Fibroblast of lung (primary cell): ENCODE measurements at regions not wholly inside any gene's neighbourhood (a gene's known extent, or its start where the extent isn't known, plus 50 kb on each side); places are given as distances from the start of the nearest gene placed in this dataset.
A peak's percentile ranks its signal among the peaks of the same experiment; 100 is the strongest.

Source experiments
- DNase-seq, 2 donors: peaks; one replicate each; pipeline versions ENCODE4 v3.0.0 to v3.0.0-alpha.2; 2010; ENCODE audit warnings: low read depth in 2 of 2
- H2AFZ ChIP-seq: 2 replicates; pipeline ENCODE4 v1.5.1; 2012; ENCODE audit warnings: low read length, control low read depth, inconsistent platforms
- H3K27ac ChIP-seq: 2 replicates; pipeline ENCODE4 v1.5.1; 2011; ENCODE audit warnings: low read length, control low read depth; ENCODE audit not compliant: insufficient read depth
- H3K27me3 ChIP-seq: 2 replicates; pipeline ENCODE4 v1.5.1; 2011; ENCODE audit warnings: mild to moderate bottlenecking, low read length; ENCODE audit not compliant: control insufficient read depth, insufficient read depth
- H3K36me3 ChIP-seq: 2 replicates; pipeline ENCODE4 v1.5.1; 2011; ENCODE audit warnings: low read length; ENCODE audit not compliant: control insufficient read depth, insufficient read depth
- H3K4me1 ChIP-seq: 2 replicates; pipeline ENCODE4 v1.5.1; 2011; ENCODE audit warnings: low read length; ENCODE audit not compliant: control insufficient read depth, insufficient read depth; ENCODE audit errors: extremely low read depth
- H3K4me2 ChIP-seq: 2 replicates; pipeline ENCODE4 v1.5.1; 2011; ENCODE audit warnings: low read length, control low read depth; ENCODE audit not compliant: insufficient read depth; ENCODE audit errors: extremely low read depth
- H3K4me3 ChIP-seq, 4 experiments: fragments of 200-600 bp in 1 of 4; sonication (generic) in 1 of 4; replicated peaks in 1 of 4; 2 replicates each; pipeline ENCODE4 v1.5.1; 2011 to 2016; ENCODE audit warnings: low read length in 4 of 4, low read depth in 3 of 4, mild to moderate bottlenecking in 3 of 4, control low read depth in 2 of 4, inconsistent platforms in 1 of 4, mixed read lengths in 1 of 4; ENCODE audit not compliant: insufficient read depth in 1 of 4; ENCODE audit errors: control extremely low read depth in 1 of 4
- H3K79me2 ChIP-seq: 2 replicates; pipeline ENCODE4 v1.5.1; 2012; ENCODE audit warnings: mild to moderate bottlenecking, low read length, inconsistent platforms; ENCODE audit not compliant: control insufficient read depth, insufficient read depth
- H3K9ac ChIP-seq: 2 replicates; pipeline ENCODE4 v1.5.1; 2011; ENCODE audit warnings: mild to moderate bottlenecking, low read length, control low read depth; ENCODE audit not compliant: insufficient read depth
- H3K9me3 ChIP-seq: 2 replicates; pipeline ENCODE4 v1.5.1; 2012; ENCODE audit warnings: low read depth, low read length; ENCODE audit not compliant: control insufficient read depth, insufficient read depth
- H4K20me1 ChIP-seq: 2 replicates; pipeline ENCODE4 v1.5.1; 2011; ENCODE audit warnings: low read length; ENCODE audit not compliant: control insufficient read depth, insufficient read depth; ENCODE audit errors: extremely low read depth
- EZH2 ChIP-seq: IDR thresholded peaks from 2 replicates; pipeline ENCODE4 v1.5.1; 2012; ENCODE audit warnings: low read length, control low read depth, mild to moderate bottlenecking; ENCODE audit errors: missing control alignments
- TF ChIP-seq, protein P1 (sequence below), 2 donors: IDR thresholded peaks in 1 of 2; conservative IDR thresholded peaks in 1 of 2; 1 replicate in 1 of 2; 2 replicates in 1 of 2; pipeline ENCODE4 v1.5.1; 2011 to 2012; ENCODE audit warnings: low read length in 2 of 2, control low read depth in 1 of 2, inconsistent platforms in 1 of 2, low read depth in 1 of 2, mild to moderate bottlenecking in 1 of 2

GRCh38 chr3:110383356-110383755 lies 688.3 kb upstream of the NECTIN3 start:
- TF ChIP-seq EZH2, result no peak
- TF ChIP-seq, protein P1, sequence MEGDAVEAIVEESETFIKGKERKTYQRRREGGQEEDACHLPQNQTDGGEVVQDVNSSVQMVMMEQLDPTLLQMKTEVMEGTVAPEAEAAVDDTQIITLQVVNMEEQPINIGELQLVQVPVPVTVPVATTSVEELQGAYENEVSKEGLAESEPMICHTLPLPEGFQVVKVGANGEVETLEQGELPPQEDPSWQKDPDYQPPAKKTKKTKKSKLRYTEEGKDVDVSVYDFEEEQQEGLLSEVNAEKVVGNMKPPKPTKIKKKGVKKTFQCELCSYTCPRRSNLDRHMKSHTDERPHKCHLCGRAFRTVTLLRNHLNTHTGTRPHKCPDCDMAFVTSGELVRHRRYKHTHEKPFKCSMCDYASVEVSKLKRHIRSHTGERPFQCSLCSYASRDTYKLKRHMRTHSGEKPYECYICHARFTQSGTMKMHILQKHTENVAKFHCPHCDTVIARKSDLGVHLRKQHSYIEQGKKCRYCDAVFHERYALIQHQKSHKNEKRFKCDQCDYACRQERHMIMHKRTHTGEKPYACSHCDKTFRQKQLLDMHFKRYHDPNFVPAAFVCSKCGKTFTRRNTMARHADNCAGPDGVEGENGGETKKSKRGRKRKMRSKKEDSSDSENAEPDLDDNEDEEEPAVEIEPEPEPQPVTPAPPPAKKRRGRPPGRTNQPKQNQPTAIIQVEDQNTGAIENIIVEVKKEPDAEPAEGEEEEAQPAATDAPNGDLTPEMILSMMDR (conservative IDR thresholded peaks at IDR 0.05 in 1 of 2, IDR thresholded peaks at IDR 0.05 in 1 of 2; ENCODE audit: low read depth in 1 of 2, low read length in 2 of 2), result no peak
- Histone ChIP-seq H3K9me3 (no peaks in the 10 kb centered on the region), H3K4me2 (no peak overlapping the region), H3K9ac (no peak overlapping the region), H3K79me2 (no peaks in the 10 kb centered on the region), H4K20me1 (no peaks in the 10 kb centered on the region), H3K27me3 (no peaks in the 10 kb centered on the region), H3K36me3 (no peaks in the 10 kb centered on the region), H2AFZ (no peak overlapping the region), H3K27ac (no peak overlapping the region), H3K4me3 (no peak overlapping the region), H3K4me1 (no peaks in the 10 kb centered on the region)
- no peak for DNase-seq

GRCh38 chr3:110384601-110385000 lies 687.0 kb upstream of the NECTIN3 start:
- Histone ChIP-seq H3K9ac (no peak overlapping the region), H3K4me3 (no peak overlapping the region), H2AFZ (no peak overlapping the region), H3K4me2 (no peak overlapping the region), H3K27me3 (no peaks in the 10 kb centered on the region), H3K79me2 (no peaks in the 10 kb centered on the region), H3K36me3 (no peaks in the 10 kb centered on the region), H3K9me3 (no peaks in the 10 kb centered on the region), H3K27ac (no peak overlapping the region), H4K20me1 (no peaks in the 10 kb centered on the region), H3K4me1 (no peaks in the 10 kb centered on the region)
- DNase-seq, result peak; percentile 61 to 86
- TF ChIP-seq, protein P1 (conservative IDR thresholded peaks at IDR 0.05 in 1 of 2, IDR thresholded peaks at IDR 0.05 in 1 of 2; ENCODE audit: low read depth in 1 of 2, low read length in 2 of 2), result no peak
- no peak for TF ChIP-seq EZH2

DNA sequence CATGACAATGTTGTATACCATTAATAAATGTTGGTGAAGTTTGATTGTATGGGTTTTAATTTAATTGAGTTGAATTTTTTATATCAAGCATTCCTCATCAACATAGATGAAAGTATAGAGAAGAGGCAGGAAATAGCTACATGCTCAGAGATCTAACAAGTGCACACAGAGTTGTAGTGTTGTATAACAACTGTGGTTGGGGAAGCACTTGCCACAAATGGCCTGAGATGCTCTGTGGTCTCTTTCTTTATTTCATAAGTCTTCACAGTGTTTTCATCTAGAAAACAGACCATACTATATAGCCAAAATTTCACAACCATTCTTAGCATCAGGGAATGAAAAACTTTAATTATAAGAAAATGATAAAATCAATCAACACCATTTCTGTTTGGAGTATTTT lies 682.6 kb upstream of the NECTIN3 start:
- no peaks in the 10 kb centered on the region for H3K4me1 ChIP-seq
- H3K9ac ChIP-seq, result no peak overlapping the region
- no peak overlapping the region for H3K4me2 ChIP-seq
- DNase-seq, result no peak
- no peaks in the 10 kb centered on the region for H3K27me3 ChIP-seq
- H4K20me1 ChIP-seq, result no peaks in the 10 kb centered on the region
- TF ChIP-seq, protein P1 (conservative IDR thresholded peaks at IDR 0.05 in 1 of 2, IDR thresholded peaks at IDR 0.05 in 1 of 2; ENCODE audit: low read depth in 1 of 2, low read length in 2 of 2), result no peak
- TF ChIP-seq EZH2, result no peak
- H3K36me3 ChIP-seq, result no peaks in the 10 kb centered on the region
- no peak overlapping the region for H3K27ac ChIP-seq
- H3K4me3 ChIP-seq, result no peak overlapping the region
- H3K9me3 ChIP-seq, result no peaks in the 10 kb centered on the region
- no peaks in the 10 kb centered on the region for H3K79me2 ChIP-seq
- H2AFZ ChIP-seq, result no peak overlapping the region
